DMS53 treated with DMSO at 0.1 percent for 48 hours (cell line): ENCODE measurements at regions not wholly inside any gene's neighbourhood (a gene's known extent, or its start where the extent isn't known, plus 50 kb on each side); places are given as distances from the start of the nearest gene placed in this dataset.

Experiments used
- DNase-seq: peaks from one replicate; lab custom pipeline; 2025; ENCODE audit not compliant: unreplicated experiment; lab: John Stamatoyannopoulos, UW

GRCh38 chr22:48803948-48804810 lies 1023.5 kb downstream of the BRD1 start:
- no peak for DNase-seq

- no peak for DNase-seq
These were observed 1024.3 kb downstream of the BRD1 start for GRCh38 chr22:48803171-48803947.

GRCh38 chr22:48802576-48802975 lies 1025.1 kb downstream of the BRD1 start:
- no peak for DNase-seq

GRCh38 chr22:48800886-48801607 lies 1026.6 kb downstream of the BRD1 start:
- no peak for DNase-seq

GRCh38 chr22:48800036-48800885 lies 1027.4 kb downstream of the BRD1 start:
- DNase-seq: no peak

GRCh38 chr22:48799227-48799970 lies 1028.3 kb downstream of the BRD1 start:
- no peak for DNase-seq

GRCh38 chr22:48798281-48799226 lies 1029.1 kb downstream of the BRD1 start:
- no peak for DNase-seq

- no peak for DNase-seq
These were observed 1029.9 kb downstream of the BRD1 start for GRCh38 chr22:48797731-48798130.

GRCh38 chr22:48796310-48797015 lies 1031.2 kb downstream of the BRD1 start:
- no peak for DNase-seq

GRCh38 chr22:48795664-48796063 lies 1032.0 kb downstream of the BRD1 start:
- no peak for DNase-seq

- DNase-seq: no peak
These were observed 1032.8 kb downstream of the BRD1 start for GRCh38 chr22:48794906-48795305.

- DNase-seq: no peak
These were observed 1033.7 kb downstream of the BRD1 start for GRCh38 chr22:48793949-48794348.

GRCh38 chr22:48786679-48786996 lies 1041.0 kb downstream of the BRD1 start:
- DNase-seq: no peak

GRCh38 chr22:48785792-48786678 lies 1041.6 kb downstream of the BRD1 start:
- no peak for DNase-seq

GRCh38 chr22:48784701-48785503 lies 1042.8 kb downstream of the BRD1 start:
- DNase-seq: no peak

- no peak for DNase-seq
These were observed 1043.8 kb downstream of the BRD1 start for GRCh38 chr22:48783821-48784266.
